NCI-H526 treated with DMSO at 0.1 percent for 48 hours (cell line): ENCODE measurements at regions not wholly inside any gene's neighbourhood (a gene's known extent, or its start where the extent isn't known, plus 50 kb on each side); places are given as distances from the start of the nearest gene placed in this dataset.

Source experiments
- DNase-seq: peaks from one replicate; lab custom pipeline; 2025; lab: John Stamatoyannopoulos, UW

DNA sequence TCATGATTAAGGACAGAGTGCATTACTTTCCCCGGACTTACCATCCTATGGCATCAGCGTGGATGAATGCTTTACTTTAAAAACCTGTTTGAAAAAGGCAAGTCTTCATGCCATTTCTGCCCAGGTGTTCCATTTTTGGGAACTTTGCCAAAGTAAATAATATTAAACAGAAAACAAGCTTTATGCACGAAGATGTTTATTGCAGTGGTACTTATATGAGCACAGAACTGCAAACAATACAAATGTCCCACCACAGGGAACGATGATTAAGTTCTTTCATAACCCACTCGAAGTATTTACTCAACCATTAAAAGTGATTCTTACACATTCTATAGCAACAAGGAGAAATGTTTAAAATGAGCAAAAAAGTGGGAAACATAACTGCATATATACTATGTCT lies 109.7 kb upstream of the GDF10 start:
- DNase-seq = no peak

DNA sequence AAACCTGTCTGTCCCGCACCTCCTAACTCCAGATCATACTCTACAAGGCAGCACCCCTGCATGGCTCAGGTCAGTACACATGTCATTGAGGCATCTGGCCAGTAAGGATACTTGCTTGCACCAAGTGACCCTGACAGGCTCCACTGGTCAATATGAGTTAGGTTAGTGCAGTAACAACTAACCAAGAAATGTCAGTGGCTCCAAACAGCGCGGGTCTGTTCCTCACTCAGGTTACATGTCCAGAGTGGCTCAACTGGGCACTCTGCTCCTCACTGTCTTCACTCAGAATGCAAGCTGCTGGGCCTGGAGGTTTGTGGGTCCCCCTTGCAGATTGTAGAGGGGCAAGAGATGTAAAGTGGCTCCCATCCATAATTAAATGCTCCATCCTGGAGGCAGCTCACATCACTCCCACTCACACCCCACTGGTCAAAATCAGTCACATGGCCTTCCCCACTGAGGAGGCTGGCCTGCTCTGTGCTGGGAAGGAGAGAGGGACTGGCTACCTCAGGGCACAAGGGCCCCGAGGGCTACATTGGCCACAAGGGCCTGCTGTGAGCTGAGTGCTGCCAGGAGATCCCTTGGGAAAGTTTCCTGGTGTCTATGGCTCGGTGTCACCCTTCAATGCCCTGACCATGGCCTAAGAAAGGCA lies 109.1 kb upstream of the GDF10 start:
- DNase-seq = no peak

GRCh38 chr10:47192273-47192672 lies 107.7 kb upstream of the GDF10 start:
- DNase-seq = no peak

- DNase-seq = no peak
Measured at GRCh38 chr10:47193666-47194065, 106.3 kb upstream of the GDF10 start.

- DNase-seq = no peak
Measured at GRCh38 chr10:47195274-47195885, 104.6 kb upstream of the GDF10 start.

DNA sequence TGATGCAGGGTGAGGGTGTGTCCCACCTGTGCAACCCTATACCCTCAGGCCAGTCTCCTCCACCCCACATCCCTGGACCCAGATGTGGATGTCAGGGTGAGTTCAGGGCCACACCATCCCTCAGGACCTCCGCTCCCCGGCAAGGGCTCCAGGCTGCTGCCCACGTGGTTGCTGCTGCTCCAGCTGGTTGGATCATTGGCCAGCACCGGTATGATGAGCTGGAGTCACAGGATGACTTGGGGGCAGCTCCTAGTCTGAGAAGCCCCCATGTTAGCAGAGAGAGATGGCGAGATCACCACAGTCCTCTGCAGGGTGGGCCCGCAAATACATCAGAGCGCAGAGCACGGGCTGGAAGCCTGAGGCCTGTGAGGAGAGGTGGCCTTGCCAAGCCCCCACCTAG lies 103.3 kb upstream of the GDF10 start:
- no peak for DNase-seq

GRCh38 chr10:47198221-47198620 lies 101.8 kb upstream of the GDF10 start:
- no peak for DNase-seq

- no peak for DNase-seq
Measured at GRCh38 chr10:47205192-47205591, 94.8 kb upstream of the GDF10 start.

DNA sequence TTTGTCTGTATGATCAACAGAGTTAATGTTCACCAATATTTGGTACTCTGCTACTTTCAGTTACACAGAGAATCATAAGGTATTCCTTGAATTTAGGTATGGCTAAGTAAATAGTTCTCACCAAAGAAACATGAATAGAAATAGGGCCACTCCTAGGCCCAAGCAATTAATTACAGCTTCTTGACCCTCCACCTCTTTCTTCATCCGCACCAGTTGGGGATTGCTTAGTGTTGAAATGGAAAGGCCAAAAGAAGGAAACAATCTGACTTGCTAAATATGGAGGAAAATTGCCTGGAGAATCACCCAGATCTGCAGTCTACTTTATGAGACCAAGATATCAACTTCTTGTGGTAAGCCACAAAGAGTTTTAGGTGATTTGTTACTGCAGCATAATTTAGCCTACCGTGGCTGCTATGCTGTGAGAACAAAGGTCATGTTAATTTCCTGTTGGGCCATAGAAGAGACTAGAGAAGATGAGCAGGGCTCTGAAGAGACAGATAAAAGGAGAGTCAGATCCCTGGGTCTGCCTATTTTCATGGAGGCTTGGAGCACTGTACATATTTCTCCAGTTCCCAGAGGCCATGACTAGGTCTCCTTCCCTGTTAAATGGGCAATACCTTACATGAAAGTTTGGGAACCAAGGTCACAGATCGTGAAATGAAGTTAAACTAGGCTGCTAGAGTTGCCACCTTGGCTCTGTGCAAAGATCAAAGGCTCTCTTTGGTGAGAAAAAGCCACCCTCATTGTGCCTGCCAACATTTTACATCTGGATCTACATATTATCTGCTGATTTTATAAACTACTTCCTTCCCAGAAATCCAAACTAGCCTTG lies 93.3 kb upstream of the GDF10 start:
- DNase-seq = no peak

- DNase-seq = no peak
Measured at GRCh38 chr10:47207281-47207615, 92.7 kb upstream of the GDF10 start.

GRCh38 chr10:47207894-47208469 lies 92.0 kb upstream of the GDF10 start:
- no peak for DNase-seq

DNA sequence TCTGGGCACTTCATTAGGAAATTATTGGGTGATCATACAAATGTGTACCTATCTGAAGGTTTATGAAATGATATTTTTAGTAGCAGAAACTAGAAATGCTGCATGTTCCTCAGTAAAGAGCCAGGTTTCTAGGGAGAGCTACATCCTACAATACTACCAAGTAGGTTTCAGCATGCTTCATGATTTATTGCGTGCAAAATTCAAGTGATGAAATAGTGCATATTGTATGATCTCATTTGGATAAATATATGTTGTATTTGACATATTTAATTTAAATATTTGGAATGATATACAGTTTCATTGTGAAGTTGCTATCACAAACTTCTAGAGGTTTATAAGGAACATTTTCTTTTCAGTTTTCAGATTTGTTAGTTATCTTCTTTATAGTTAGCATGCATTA lies 90.5 kb upstream of the GDF10 start:
- DNase-seq = no peak

- no peak for DNase-seq
Measured at GRCh38 chr10:47214520-47214919, 85.5 kb upstream of the GDF10 start.

DNA sequence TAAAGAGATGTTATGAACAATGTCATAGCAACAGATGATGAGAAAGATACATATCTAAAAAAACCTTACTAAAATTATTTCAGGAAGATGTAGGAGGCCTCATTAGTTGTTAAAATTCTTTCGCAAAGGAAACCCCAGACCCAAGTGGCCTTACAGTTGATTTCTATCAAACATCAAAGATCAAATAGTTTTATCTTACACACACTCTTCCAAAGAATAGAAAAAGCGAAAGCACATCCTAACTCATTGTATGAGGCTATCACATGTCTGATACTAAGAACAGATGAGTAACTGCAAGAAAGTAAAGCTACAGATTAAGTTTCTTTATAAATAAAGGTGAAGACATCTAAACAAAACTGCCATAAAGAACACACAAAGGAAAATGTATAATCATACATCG lies 82.9 kb upstream of the GDF10 start:
- DNase-seq = no peak

DNA sequence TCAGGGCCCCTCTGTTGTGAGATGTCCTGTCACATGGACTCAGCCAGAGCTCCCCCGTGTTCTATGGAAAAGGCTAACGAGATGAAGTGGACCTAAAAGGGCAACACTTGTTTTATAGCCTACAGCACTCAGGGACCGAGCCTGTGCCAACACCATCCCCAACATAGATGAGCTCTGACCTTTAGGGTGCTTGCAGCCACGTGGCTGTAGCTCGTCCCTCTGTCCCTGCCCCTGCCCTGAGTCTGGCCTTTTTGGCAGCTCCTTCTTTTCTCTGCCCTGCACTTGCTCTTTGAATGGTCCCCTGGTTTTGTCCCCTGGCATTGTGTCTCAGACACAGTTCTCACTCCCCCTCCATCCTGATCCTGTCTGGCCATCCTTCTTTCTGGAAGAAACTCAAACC lies 81.2 kb upstream of the GDF10 start:
- DNase-seq = no peak

DNA sequence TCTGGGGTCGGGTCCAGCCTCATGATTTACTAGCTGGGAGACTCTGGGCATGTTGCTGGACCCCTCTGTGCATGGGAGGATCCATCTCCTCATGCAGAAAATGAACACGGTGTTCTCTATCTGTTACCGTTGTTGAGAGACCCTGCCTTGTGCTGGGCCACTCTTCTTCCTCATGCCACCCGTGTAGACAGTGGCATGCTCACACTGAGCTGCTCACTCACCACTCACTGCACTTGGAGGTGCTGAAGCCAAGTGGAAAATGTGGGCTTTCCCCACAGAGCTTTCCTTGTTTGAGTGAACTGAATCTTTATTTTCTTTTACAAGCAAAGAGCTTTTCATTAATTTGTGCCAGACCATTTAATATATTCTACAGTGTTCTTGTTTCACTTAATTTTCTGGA lies 77.5 kb upstream of the GDF10 start:
- no peak for DNase-seq

DNA sequence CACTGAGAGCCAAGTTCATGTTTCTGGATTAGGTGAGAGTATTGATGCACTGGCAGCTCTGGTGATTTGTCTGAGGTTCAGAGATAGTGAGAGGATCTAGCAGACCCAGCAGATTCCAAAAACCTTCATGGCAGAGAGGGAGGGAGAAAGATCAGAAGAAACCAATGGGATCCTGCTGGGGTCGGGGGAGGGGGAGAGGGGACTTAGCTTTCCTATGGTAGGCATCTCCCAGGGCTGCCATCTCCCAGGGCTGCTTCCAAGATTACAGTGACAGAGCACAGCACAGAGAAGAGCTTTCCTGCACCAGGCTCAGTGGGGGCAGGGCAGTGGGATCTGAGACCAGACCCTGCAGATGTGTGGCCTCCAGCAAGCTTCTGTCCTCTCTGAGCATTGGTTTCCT lies 76.8 kb upstream of the GDF10 start:
- no peak for DNase-seq

GRCh38 chr10:47224546-47225218 lies 75.3 kb upstream of the GDF10 start:
- no peak for DNase-seq

DNA sequence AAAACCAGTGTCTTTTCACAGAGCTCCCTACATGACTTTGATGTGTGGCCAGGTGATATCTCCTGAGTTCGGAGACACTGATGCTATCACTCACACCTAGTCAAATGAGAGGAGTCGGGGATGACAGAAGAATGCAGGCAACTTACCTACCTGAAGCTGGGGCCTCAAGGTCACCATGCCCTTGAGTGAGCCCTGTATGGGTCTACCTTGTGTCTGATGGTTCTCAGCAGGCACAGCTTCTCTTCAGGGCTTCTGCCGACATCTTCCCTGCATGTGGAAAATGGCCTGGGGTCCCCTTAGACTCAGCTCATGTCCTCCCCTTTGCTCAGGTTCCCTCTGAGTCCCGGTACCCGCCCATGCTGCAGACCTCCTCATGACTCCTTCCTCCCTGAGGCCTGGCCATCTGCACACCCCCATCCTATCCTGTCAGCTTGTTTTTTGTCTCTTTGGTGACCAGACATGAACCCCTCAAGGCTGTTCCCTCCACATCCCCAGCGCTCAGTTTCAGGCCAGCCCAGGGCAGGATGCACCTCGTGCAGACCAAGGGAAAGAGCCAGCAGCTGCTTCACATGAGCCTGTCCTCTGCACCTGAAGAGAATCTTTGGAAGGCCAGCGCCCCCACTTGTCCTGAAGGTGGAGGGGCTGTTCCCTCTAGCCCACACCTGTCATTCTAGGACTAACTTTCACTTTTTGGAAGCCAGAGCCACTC lies 74.6 kb upstream of the GDF10 start:
- no peak for DNase-seq

- no peak for DNase-seq
Measured at GRCh38 chr10:47225928-47226645, 73.9 kb upstream of the GDF10 start.

DNA sequence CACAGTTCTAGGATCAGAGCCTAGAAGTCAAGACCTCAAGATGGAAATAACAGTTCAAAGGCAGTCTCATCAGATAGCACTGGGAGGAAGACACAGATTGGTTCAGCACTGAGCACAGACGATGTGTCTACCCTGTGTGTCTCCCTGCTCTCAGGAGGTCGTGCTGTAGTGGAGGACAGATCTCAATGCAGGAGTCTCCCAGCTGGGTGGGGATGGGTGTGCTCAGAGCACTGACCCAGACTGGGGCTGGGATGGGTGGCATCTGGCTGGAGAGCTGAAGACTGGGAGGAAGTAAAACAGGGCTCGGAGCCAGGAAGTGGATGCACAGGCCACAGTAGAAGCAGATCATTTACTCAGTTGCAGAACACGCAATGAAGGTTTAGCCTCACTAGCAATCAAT lies 69.5 kb upstream of the GDF10 start:
- no peak for DNase-seq
